ENCODE measurements at regions not wholly inside any gene's neighbourhood (a gene's known extent, or its start where the extent isn't known, plus 50 kb on each side); places are given as distances from the start of the nearest gene placed in this dataset.
A peak's percentile ranks its signal among the peaks of the same experiment; 100 is the strongest.

- intact Hi-C loops (cut with micrococcal nuclease) = no loop called here
- no peak for DNase-seq
- no peak for ATAC-seq
Measured at GRCh38 chr13:78256484-78256883, 337.9 kb upstream of the EDNRB start.

- intact Hi-C loops (cut with micrococcal nuclease) = no loop called here
- DNase-seq (no peak), ATAC-seq (no peak)
Measured at GRCh38 chr13:78254113-78254512, 335.5 kb upstream of the EDNRB start.

GRCh38 chr13:78247362-78247761, 328.7 kb upstream of the EDNRB start:
- intact Hi-C loops (cut with micrococcal nuclease) = no loop called here
- no peak for ATAC-seq

GRCh38 chr13:78241278-78241919, 322.8 kb upstream of the EDNRB start:
- intact Hi-C loops (cut with micrococcal nuclease) = no loop called here
- DNase-seq = peak; percentile 38
- no peak for ATAC-seq

More at GRCh38 chr13:78247362-78247761, 328.7 kb upstream of the EDNRB start:
- no peak for DNase-seq

- ATAC-seq = no peak
- intact Hi-C loops (cut with micrococcal nuclease) = no loop called here
Measured at GRCh38 chr13:78239714-78240113, 321.1 kb upstream of the EDNRB start.

GRCh38 chr13:78238911-78239310, 320.3 kb upstream of the EDNRB start:
- no peak for DNase-seq
- intact Hi-C loops (cut with micrococcal nuclease) = no loop called here
- no peak for ATAC-seq

More at GRCh38 chr13:78239714-78240113, 321.1 kb upstream of the EDNRB start:
- no peak for DNase-seq

GRCh38 chr13:78228940-78229339, 310.3 kb upstream of the EDNRB start:
- ATAC-seq (no peak), DNase-seq (no peak)
- intact Hi-C loops (cut with micrococcal nuclease) = no loop called here

- intact Hi-C loops (cut with micrococcal nuclease) = no loop called here
- DNase-seq (no peak), ATAC-seq (no peak)
Measured at GRCh38 chr13:78228211-78228610, 309.6 kb upstream of the EDNRB start.

GRCh38 chr13:78227709-78228108, 309.1 kb upstream of the EDNRB start:
- intact Hi-C loops (cut with micrococcal nuclease) = no loop called here
- ATAC-seq (no peak), DNase-seq (no peak)

- DNase-seq (no peak), ATAC-seq (no peak)
- intact Hi-C loops (cut with micrococcal nuclease) = no loop called here
Measured at GRCh38 chr13:78215458-78216108, 297.0 kb upstream of the EDNRB start.

GRCh38 chr13:78201411-78201810, 282.8 kb upstream of the EDNRB start:
- ATAC-seq = no peak
- no peak for DNase-seq
- intact Hi-C loops (cut with micrococcal nuclease) = no loop called here

GRCh38 chr13:78198821-78199220, 280.2 kb upstream of the EDNRB start:
- ATAC-seq = no peak
- no peak for DNase-seq
- intact Hi-C loops (cut with micrococcal nuclease) = no loop called here

- ATAC-seq (no peak), DNase-seq (no peak)
- intact Hi-C loops (cut with micrococcal nuclease) = no loop called here
Measured at GRCh38 chr13:78198419-78198818, 279.8 kb upstream of the EDNRB start.

- ATAC-seq = no peak
- intact Hi-C loops (cut with micrococcal nuclease) = no loop called here
- DNase-seq = no peak
Measured at GRCh38 chr13:78197231-78197630, 278.6 kb upstream of the EDNRB start.

GRCh38 chr13:78194904-78195639, 276.4 kb upstream of the EDNRB start:
- intact Hi-C loops (cut with micrococcal nuclease) = no loop called here
- no peak for ATAC-seq
- no peak for DNase-seq

- ATAC-seq (no peak), DNase-seq (no peak)
- intact Hi-C loops (cut with micrococcal nuclease) = no loop called here
Measured at GRCh38 chr13:78193846-78194245, 275.2 kb upstream of the EDNRB start.

GRCh38 chr13:78192716-78193115, 274.1 kb upstream of the EDNRB start:
- ATAC-seq (no peak), DNase-seq (no peak)
- intact Hi-C loops (cut with micrococcal nuclease) = no loop called here

- DNase-seq (no peak), ATAC-seq (no peak)
- intact Hi-C loops (cut with micrococcal nuclease) = no loop called here
Measured at GRCh38 chr13:78190296-78190695, 271.7 kb upstream of the EDNRB start.

GRCh38 chr13:78187781-78188180, 269.1 kb upstream of the EDNRB start:
- DNase-seq (no peak), ATAC-seq (no peak)
- intact Hi-C loops (cut with micrococcal nuclease) = no loop called here

- intact Hi-C loops (cut with micrococcal nuclease) = no loop called here
- no peak for ATAC-seq
- no peak for DNase-seq
Measured at GRCh38 chr13:78185700-78186099, 267.1 kb upstream of the EDNRB start.

- ATAC-seq (no peak), DNase-seq (no peak)
- intact Hi-C loops (cut with micrococcal nuclease) = no loop called here
Measured at GRCh38 chr13:78183732-78184131, 265.1 kb upstream of the EDNRB start.

Data from left ventricle myocardium superior (tissue), 1 donor.